K562 (cell line): ENCODE measurements at regions not wholly inside any gene's neighbourhood (a gene's known extent, or its start where the extent isn't known, plus 50 kb on each side); places are given as distances from the start of the nearest gene placed in this dataset.

Experiments
- ATAC-seq: fragments of 200-7000 bp; cut with Tn5 transposase; 3 replicates; pipeline ENCODE4 v1.9.1; 2020; ENCODE audit warnings: moderate library complexity
- BruUV-seq: library from RNA; stranded (reverse); fragments of 400-500 nt; replicated peaks from 2 replicates; lab custom pipeline; 2021; lab: Mats Ljungman, UMichigan
- CTCF ChIA-PET: fragments of 300-600 bp; formaldehyde crosslinking; extraction: SDS; loops from one replicate; lab custom pipeline; 2021; ENCODE audit warnings: low intra/inter-chr PET ratio; lab: Yijun Ruan, JAX
- POLR2A ChIA-PET: fragments of 300-600, 350-650 bp; sonication (Branson Sonifier 250); formaldehyde crosslinking; extraction: SDS; loops from one replicate; lab custom pipeline; 2021; ENCODE audit warnings: antibody characterized with exemption, inconsistent platforms; lab: Yijun Ruan, JAX
- DNase-seq, 4 experiments: peaks; one replicate each; pipeline versions ENCODE4 v3.0.0 to v3.0.0-alpha.2; 2011 to 2018; ENCODE audit warnings: low spot score in 3 of 4, mixed read lengths in 3 of 4; ENCODE audit errors: extremely low read depth in 1 of 4
- FAIRE-seq: peaks from 2 replicates; lab custom pipeline; 2011; peaks lifted over from hg19 to GRCh38; lab: Jason Lieb, UNC
- H2AFZ ChIP-seq: 2 replicates; pipeline ENCODE4 v1.6.0; 2011; ENCODE audit warnings: low read depth, low read length, control low read depth, inconsistent platforms
- H3K27ac ChIP-seq: fragments of 200-600 bp; 3 replicates; pipeline ENCODE4 v1.8.0; 2011; ENCODE audit warnings: low read depth, mild to moderate bottlenecking, control low read depth, inconsistent platforms, low read length, moderate library complexity, mixed read lengths; ENCODE audit errors: extremely low read depth
- H3K27me3 ChIP-seq, 2 experiments: fragments of 300-600 bp in 1 of 2; 2 replicates in 1 of 2; 3 replicates in 1 of 2; pipeline versions ENCODE4 v1.6.0 to v1.8.0; 2011; ENCODE audit warnings: inconsistent platforms in 2 of 2, low read length in 2 of 2, mild to moderate bottlenecking in 1 of 2, mixed read lengths in 1 of 2, moderate library complexity in 1 of 2; ENCODE audit not compliant: control insufficient read depth in 2 of 2, insufficient read depth in 2 of 2
- H3K36me3 ChIP-seq: fragments of 300-600 bp; 3 replicates; pipeline ENCODE4 v1.8.0; 2011; ENCODE audit warnings: mild to moderate bottlenecking, low read length, inconsistent platforms; ENCODE audit not compliant: control insufficient read depth, insufficient read depth
- H3K4me1 ChIP-seq, 2 experiments: fragments of 200-600 bp in 1 of 2; replicated peaks in 1 of 2; 2 replicates in 1 of 2; 3 replicates in 1 of 2; pipeline versions ENCODE4 v1.5.1 to v1.8.0; 2011; ENCODE audit warnings: inconsistent platforms in 2 of 2, low read length in 2 of 2, mild to moderate bottlenecking in 1 of 2, mixed read lengths in 1 of 2, moderate library complexity in 1 of 2; ENCODE audit not compliant: control insufficient read depth in 2 of 2, insufficient read depth in 2 of 2
- H3K4me2 ChIP-seq: 2 replicates; pipeline ENCODE4 v1.6.1; 2011; ENCODE audit warnings: low read length, control low read depth, inconsistent platforms, mixed read lengths; ENCODE audit not compliant: insufficient read depth
- H3K4me3 ChIP-seq: fragments of 200-600 bp; sonication (generic), shearing (Covaris generic); 2 replicates; pipeline ENCODE4 v1.5.1; 2016; ENCODE audit warnings: control low read depth, inconsistent platforms
- H3K79me2 ChIP-seq: fragments of 200-600 bp; 3 replicates; pipeline ENCODE4 v1.8.0; 2011; ENCODE audit warnings: low read length, inconsistent platforms; ENCODE audit not compliant: control insufficient read depth, insufficient read depth
- H3K9ac ChIP-seq, 2 experiments: 2 replicates each; pipeline versions ENCODE4 v1.6.0 to v1.6.1; 2011; ENCODE audit warnings: low read depth in 2 of 2, low read length in 2 of 2, control low read depth in 1 of 2, inconsistent platforms in 1 of 2, mild to moderate bottlenecking in 1 of 2, mixed read lengths in 1 of 2; ENCODE audit not compliant: insufficient read depth in 1 of 2
- H3K9me1 ChIP-seq: one replicate; pipeline ENCODE4 v1.6.0; 2011; ENCODE audit warnings: inconsistent platforms, mild to moderate bottlenecking, low read length, moderate library complexity; ENCODE audit not compliant: control insufficient read depth, insufficient read depth
- H3K9me3 ChIP-seq: replicated peaks from 2 replicates; pipeline ENCODE4 v1.5.1; 2011; ENCODE audit warnings: low read depth, low read length, inconsistent platforms; ENCODE audit not compliant: control insufficient read depth, insufficient read depth
- H4K20me1 ChIP-seq: replicated peaks from 2 replicates; pipeline ENCODE4 v1.6.1; 2011; ENCODE audit warnings: low read length, inconsistent platforms, mixed read lengths; ENCODE audit not compliant: control insufficient read depth, insufficient read depth
- ATF1 ChIP-seq, 2 experiments: fragments of 450-650 bp in 1 of 2; IDR thresholded peaks; 2 replicates each; pipeline ENCODE4 v1.6.1; 2016; ENCODE audit warnings: missing compliant biosample characterization in 1 of 2, missing genetic modification characterization in 1 of 2
- BRD9 ChIP-seq: fragments of 450-650 bp; IDR thresholded peaks from 2 replicates; pipeline ENCODE4 v1.6.1; 2018; ENCODE audit warnings: low read depth; ENCODE audit not compliant: partially characterized antibody
- CBX3 ChIP-seq, 2 experiments: IDR thresholded peaks; 1 replicate in 1 of 2; 2 replicates in 1 of 2; pipeline ENCODE4 v1.6.1; 2012; ENCODE audit warnings: inconsistent platforms in 2 of 2, low read length in 2 of 2, borderline replicate concordance in 1 of 2, control low read depth in 1 of 2
- CHD2 ChIP-seq: IDR thresholded peaks from 2 replicates; pipeline ENCODE4 v1.6.1; 2011; ENCODE audit warnings: low read depth, low read length
- ETV1 ChIP-seq: fragments of 450-650 bp; conservative IDR thresholded peaks from 2 replicates; pipeline ENCODE4 v1.6.1; 2016; ENCODE audit warnings: missing genetic modification characterization, control low read depth, low read depth, missing compliant biosample characterization
- FOXO4 ChIP-seq: fragments of 450-650 bp; formaldehyde crosslinking; IDR thresholded peaks from 2 replicates; pipeline ENCODE4 v1.4.0; 2020; ENCODE audit warnings: mild to moderate bottlenecking, moderate library complexity
- FUS ChIP-seq: fragments of 200-400 bp; formaldehyde crosslinking; optimal IDR thresholded peaks from 2 replicates; pipeline ENCODE3; 2017; ENCODE audit warnings: low read depth, low read length
- HDGF ChIP-seq: fragments of 450-650 bp; IDR thresholded peaks from 2 replicates; pipeline ENCODE4 v1.6.1; 2016
- HNRNPK ChIP-seq: fragments of 200-400 bp; formaldehyde crosslinking; IDR thresholded peaks from one replicate; pipeline ENCODE4 v1.6.1; 2018; ENCODE audit warnings: mild to moderate bottlenecking, low read depth, low read length; ENCODE audit not compliant: poor library complexity, severe bottlenecking
- RBM15 ChIP-seq: fragments of 200-400 bp; formaldehyde crosslinking; IDR thresholded peaks from 2 replicates; pipeline ENCODE4 v1.6.1; 2018; ENCODE audit warnings: mild to moderate bottlenecking, low read length, moderate library complexity; ENCODE audit not compliant: insufficient read depth
- RNF2 ChIP-seq: sonication (generic); IDR thresholded peaks from 2 replicates; pipeline ENCODE4 v1.6.1; 2016
- SIRT6 ChIP-seq: IDR thresholded peaks from one replicate; pipeline ENCODE4 v1.6.1; 2012; ENCODE audit warnings: low read depth, mild to moderate bottlenecking, control low read depth, inconsistent platforms, low read length, moderate library complexity
- SIX5 ChIP-seq, 2 experiments: IDR thresholded peaks; 2 replicates each; pipeline ENCODE4 v1.6.1; 2011; ENCODE audit warnings: low read length in 2 of 2, borderline replicate concordance in 1 of 2, low read depth in 1 of 2, mild to moderate bottlenecking in 1 of 2, moderate library complexity in 1 of 2; ENCODE audit not compliant: insufficient read depth in 1 of 2
- SPI1 ChIP-seq: IDR thresholded peaks from 2 replicates; pipeline ENCODE4 v1.6.1; 2011; ENCODE audit warnings: low read depth, low read length, control low read depth, borderline replicate concordance
- TEAD1 ChIP-seq, 2 experiments: fragments of 450-650 bp in 1 of 2; sonication (generic) in 1 of 2; formaldehyde crosslinking; IDR thresholded peaks; 2 replicates each; pipeline versions ENCODE4 v1.4.0 to v1.8.0; 2020 to 2022; ENCODE audit warnings: mild to moderate bottlenecking in 2 of 2, missing genetic modification reagents in 1 of 2
- THAP7 ChIP-seq: fragments of 250-450 bp; sonication (Bioruptor Pico); IDR thresholded peaks from 2 replicates; pipeline ENCODE4 v1.5.0; 2021
- ZBTB43 ChIP-seq: sonication (generic); formaldehyde crosslinking; IDR thresholded peaks from 2 replicates; pipeline ENCODE4 v1.8.0; 2023; ENCODE audit warnings: mild to moderate bottlenecking, missing genetic modification reagents
- ZNF316 ChIP-seq: fragments of 450-650 bp; IDR thresholded peaks from 2 replicates; pipeline ENCODE4 v1.6.1; 2016
- WGBS: fragments of 100-300 bp; shearing (Covaris generic); methylation state at CpG from one replicate; pipeline ENCODE4 v1.1.6; 2016; ENCODE audit warnings: low coverage, mixed read lengths; ENCODE audit not compliant: insufficient coverage; ENCODE audit errors: missing lambda C conversion rate; 5-methylcytosine and 5-hydroxymethylcytosine counted together
- in situ Hi-C: fragments of 300-500 bp; cut with MboI; formaldehyde crosslinking; loops from 4 replicates; pipeline ENCODE4 v1.15.0; 2018; ENCODE audit warnings: inconsistent platforms, mixed read lengths
- intact Hi-C: fragments of 100-400 bp; cut with micrococcal nuclease; formaldehyde crosslinking; loops from 2 replicates; pipeline ENCODE4 v1.14.2; 2022

- TF ChIP-seq RBM15 (no peak), ZNF316 (no peak), FOXO4 (no peak), ATF1 (CRISPR knock-in tag; IDR thresholded peaks at IDR 0.05) (no peak), ATF1 (tag; IDR thresholded peaks at IDR 0.05) (no peak), BRD9 (no peak), TEAD1 (CRISPR knock-in tag; IDR thresholded peaks at IDR 0.05) (no peak), CBX3 (IDR thresholded peaks at IDR 0.05; ENCODE audit: borderline replicate concordance in 1 of 2, low read length in 2 of 2) (no peak), THAP7 (no peak), RNF2 (no peak), CHD2 (no peak), HNRNPK (no peak), HDGF (no peak), SPI1 (no peak), SIX5 (IDR thresholded peaks at IDR 0.05; ENCODE audit: borderline replicate concordance in 1 of 2, insufficient read depth in 1 of 2, low read depth in 1 of 2, low read length in 2 of 2) (no peak), ETV1 (tag) (no peak), FUS (no peak), SIRT6 (no peak), ZBTB43 (no peak)
- TF ChIP-seq, all 486 proteins: peak for 0
- ChIA-PET CTCF (no interaction called here), POLR2A (no interaction called here)
- no peak overlapping the region for H3K4me3 ChIP-seq
- no peak overlapping the region for H2AFZ ChIP-seq
- H3K4me1 ChIP-seq: no peaks in the 10 kb centered on the region
- WGBS: 1% methylated on average over 33 of the region's 34 CpGs
- no peaks in the 10 kb centered on the region for H3K79me2 ChIP-seq
- DNase-seq: no peak
- peaks cover 7% of the 10 kb centered on the region; the same call in 1 of the 2 replicates for H4K20me1 ChIP-seq
- H3K9ac ChIP-seq: no peak overlapping the region
- H3K9me3 ChIP-seq: no peaks in the 10 kb centered on the region
- H3K27ac ChIP-seq: no peak overlapping the region
- in situ Hi-C loops (no loop called here), intact Hi-C loops (no loop called here)
- BruUV-seq: no TSS peak
- no peak overlapping the region for H3K4me2 ChIP-seq
- no peak for ATAC-seq
- H3K27me3 ChIP-seq: peaks cover 39 to 65% of the 10 kb centered on the region in 2 experiments
- no peaks in the 10 kb centered on the region for H3K36me3 ChIP-seq
- FAIRE-seq: no peak
- no peaks in the 10 kb centered on the region for H3K9me1 ChIP-seq
Observed at GRCh38 chr2:886072-887022, 64.3 kb upstream of the SNTG2 start.
